VCaP (cell line): ENCODE measurements at regions not wholly inside any gene's neighbourhood (a gene's known extent, or its start where the extent isn't known, plus 50 kb on each side); places are given as distances from the start of the nearest gene placed in this dataset.

Experiments
- H3K27ac ChIP-seq: fragments of 450-650 bp; 2 replicates; pipeline ENCODE4 v1.5.1; 2017
- TF ChIP-seq, protein P1 (sequence below): fragments of 450-650 bp; conservative IDR thresholded peaks from 2 replicates; pipeline ENCODE4 v1.5.1; 2017; ENCODE audit warnings: mild to moderate bottlenecking, moderate library complexity

DNA sequence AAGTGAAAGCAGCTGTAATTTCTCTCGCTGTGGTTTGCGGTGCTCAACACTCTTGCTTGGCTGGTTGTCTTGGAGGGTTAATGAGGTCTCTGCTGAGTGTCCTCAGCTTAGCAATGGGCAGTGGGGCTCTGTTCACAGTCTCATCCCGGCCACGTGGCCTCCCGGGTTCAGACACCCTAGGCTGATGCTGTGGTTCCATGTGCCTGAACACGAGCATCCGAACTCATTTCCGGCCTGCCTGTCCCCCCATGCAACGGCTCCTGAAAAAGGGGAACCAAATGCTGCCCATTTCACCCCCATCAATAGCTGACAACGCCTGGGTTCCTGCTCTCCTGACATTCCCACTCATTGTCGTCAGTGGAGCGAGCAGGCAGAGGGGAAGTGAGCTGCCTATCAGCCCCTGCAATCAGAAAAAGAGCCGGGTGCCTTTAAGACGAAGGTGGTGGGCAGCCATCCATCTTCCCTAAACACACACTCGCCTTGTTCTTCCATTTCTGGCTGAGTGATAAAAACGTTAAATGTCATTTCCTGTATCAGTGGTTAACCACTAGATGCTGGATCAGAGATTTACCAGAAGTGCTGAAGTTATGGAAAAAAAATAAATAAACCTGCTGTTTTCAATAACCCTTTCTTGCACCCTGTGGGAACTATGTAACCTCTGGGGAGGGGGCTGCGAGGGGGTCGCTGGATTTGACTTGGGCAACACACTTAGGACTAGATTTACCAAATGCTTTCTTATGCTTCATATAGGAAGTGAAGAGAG, 60.3 kb upstream of the BCL2L14 start:
- peak overlapping the region; percentile 3; the same call in 1 of the 2 replicates for H3K27ac ChIP-seq
- TF ChIP-seq, protein P1, sequence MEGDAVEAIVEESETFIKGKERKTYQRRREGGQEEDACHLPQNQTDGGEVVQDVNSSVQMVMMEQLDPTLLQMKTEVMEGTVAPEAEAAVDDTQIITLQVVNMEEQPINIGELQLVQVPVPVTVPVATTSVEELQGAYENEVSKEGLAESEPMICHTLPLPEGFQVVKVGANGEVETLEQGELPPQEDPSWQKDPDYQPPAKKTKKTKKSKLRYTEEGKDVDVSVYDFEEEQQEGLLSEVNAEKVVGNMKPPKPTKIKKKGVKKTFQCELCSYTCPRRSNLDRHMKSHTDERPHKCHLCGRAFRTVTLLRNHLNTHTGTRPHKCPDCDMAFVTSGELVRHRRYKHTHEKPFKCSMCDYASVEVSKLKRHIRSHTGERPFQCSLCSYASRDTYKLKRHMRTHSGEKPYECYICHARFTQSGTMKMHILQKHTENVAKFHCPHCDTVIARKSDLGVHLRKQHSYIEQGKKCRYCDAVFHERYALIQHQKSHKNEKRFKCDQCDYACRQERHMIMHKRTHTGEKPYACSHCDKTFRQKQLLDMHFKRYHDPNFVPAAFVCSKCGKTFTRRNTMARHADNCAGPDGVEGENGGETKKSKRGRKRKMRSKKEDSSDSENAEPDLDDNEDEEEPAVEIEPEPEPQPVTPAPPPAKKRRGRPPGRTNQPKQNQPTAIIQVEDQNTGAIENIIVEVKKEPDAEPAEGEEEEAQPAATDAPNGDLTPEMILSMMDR: no peak

DNA sequence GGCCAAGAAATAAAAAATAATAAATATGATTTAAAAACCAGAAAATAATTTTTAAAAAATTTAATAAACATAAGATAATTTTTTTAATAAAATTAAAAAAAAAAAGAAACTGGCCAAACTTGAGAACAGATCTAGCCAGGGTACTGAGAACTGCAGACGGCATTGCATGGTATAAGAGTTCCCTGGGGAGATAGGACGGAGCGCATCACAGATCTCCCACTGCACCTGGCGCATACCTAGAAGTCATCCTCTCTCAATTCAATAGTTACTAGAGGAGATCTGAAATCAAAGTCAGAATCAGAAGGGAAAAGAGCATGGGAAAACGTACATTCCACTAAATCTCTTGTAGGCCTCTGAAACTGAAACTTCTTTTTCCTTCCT, 58.9 kb upstream of the BCL2L14 start:
- TF ChIP-seq, protein P1: no peak
- no peak overlapping the region for H3K27ac ChIP-seq

DNA sequence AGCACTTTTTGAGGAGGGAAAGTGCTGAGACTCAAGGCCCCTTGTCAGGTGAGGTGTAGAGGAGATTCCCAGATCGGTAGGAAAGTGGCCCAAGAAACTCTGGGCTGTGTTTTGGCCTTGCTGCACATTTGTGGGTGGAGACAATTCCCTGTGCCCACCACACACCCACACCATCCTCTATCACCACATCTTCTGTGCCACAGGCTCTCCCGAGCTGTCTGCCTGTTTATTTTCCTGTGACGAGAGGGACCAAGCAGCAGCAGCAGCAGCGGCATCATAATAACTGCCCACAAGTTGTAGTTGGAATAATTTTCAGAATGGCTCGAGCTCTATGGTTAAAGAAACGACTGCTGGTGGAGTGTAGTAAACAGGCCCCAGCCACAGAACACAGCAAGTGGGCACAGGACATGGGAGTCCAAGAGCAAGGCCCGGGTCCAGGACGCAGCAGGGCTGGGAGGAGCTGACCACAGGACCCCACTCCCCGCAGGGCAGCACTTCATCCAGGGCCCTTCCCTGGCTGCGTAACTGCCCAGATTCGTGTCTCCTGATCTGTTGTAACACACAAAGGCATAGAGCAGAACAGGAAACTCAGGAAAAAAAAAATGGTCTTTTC, 55.6 kb upstream of the BCL2L14 start:
- no peak overlapping the region for H3K27ac ChIP-seq
- TF ChIP-seq, protein P1: no peak

DNA sequence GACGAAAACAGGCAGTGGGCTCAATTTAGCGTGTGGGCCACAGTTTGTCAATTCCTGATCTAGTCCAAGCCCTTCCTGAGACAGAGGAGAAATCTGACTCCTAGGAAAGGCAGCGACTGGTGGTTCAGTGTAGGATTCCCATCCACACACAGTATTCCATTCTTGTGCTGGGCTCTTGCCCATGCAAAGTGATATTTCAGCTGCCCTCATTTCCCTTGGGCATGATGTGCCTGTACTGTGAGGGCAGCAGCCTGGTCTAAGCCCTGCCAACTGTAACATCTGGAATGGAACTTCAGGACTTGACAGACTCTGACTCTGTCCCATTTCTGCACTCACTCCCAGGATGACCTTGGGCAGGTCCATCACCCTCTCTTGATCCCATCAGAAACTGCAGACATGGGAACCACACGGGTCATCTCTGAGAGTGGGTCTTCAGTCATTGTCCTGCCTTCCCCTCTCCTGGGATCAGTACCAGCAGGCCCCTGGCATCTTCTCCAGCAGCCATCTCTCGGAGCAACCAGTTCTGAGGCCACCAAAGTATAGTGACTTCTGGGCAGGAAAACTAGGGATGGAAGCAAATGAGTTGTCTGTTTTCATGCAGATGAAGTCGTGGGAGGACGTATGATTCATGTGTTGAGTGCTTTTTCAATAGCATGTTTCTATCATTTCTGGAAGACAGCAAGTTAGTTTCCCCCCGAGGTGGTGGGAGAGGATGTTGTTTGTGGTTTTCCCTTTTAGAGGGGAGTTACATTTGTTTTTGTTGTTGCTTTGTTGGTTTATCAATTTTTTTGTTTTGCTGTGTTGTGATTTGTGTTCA, 54.2 kb upstream of the BCL2L14 start:
- no peak overlapping the region for H3K27ac ChIP-seq
- TF ChIP-seq, protein P1: no peak

DNA sequence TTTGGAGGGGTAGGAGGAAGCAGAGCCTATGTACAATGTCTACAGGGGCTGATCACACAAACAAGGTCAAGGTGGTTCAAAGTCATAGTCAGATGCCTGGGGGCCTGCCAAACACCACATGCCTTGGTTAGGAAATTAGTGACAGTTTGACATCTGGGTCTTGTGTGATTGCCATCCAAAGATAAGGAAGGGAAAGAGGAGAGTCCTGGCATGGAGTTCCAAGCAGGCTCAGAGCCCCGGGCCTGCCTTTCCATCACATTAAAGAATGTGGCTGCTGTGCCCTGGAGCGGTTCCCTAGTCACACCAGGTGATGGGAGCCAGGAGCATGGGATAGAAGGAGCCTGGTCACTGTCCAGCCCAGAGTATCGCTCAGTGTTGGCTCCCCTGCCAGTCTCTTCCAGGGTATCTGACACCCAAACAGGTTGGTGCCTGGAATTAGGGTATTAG, 53.6 kb upstream of the BCL2L14 start:
- TF ChIP-seq, protein P1: no peak
- no peak overlapping the region; the same call in 1 of the 2 replicates for H3K27ac ChIP-seq

DNA sequence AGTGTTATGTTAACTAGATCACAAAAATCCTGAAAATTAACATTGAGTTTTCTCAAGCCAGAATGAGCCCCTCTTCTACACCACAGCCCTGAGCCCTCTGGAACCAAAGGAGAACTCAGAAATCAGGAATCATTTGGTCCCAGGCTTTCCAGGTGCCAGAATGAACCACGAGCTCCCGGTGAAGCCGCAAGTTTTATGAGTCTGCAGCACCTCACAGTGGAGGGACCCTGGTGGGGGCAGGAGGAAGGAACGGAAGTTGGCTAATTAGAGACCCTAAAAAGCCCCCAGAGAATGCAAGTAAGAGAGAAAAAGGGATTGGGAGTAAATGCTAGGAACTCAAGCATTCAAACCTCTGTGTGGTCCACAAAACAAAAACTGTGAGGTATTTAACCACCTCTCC, 52.9 kb upstream of the BCL2L14 start:
- no peak overlapping the region; the same call in 1 of the 2 replicates for H3K27ac ChIP-seq
- TF ChIP-seq, protein P1: 0 out of 2 replicates have a peak, but pooled peaks have one; percentile 30

DNA sequence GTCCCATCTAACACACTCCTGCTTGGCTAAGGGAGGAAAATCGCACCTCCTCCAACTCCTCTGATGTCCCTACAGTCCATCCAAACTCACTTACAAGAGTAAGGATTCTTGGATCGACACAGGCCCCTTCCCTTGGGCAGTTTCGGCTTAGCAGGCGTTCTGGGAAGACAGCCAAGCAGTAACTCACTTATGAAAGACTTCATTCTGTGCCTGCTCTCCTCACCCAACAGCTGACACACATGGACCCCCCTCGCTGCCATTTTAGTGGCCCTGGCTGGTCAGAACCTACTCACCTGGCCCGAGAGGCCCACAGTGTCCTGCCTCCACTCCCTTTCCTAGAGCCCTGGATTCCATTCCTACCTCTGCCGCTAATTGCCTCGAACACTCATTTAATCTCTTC, 52.3 kb upstream of the BCL2L14 start:
- TF ChIP-seq, protein P1: no peak
- H3K27ac ChIP-seq: no peak overlapping the region
